Choroid plexus epithelial cell (primary cell): ENCODE measurements at regions not wholly inside any gene's neighbourhood (a gene's known extent, or its start where the extent isn't known, plus 50 kb on each side); places are given as distances from the start of the nearest gene placed in this dataset.
"Not testable (repeated sequence)": the region's sequence is repeated elsewhere in the genome, so short reads cannot be mapped to it uniquely, and the experiment has no call there.

Source experiments
- DNase-seq: peaks from one replicate; pipeline ENCODE4 v3.0.0-alpha.2; 2010; ENCODE audit warnings: low read depth
- H3K4me3 ChIP-seq: 2 replicates; pipeline ENCODE4 v1.5.1; 2011; ENCODE audit warnings: low read depth, mild to moderate bottlenecking, control low read depth, low read length, moderate library complexity
- CTCF ChIP-seq: conservative IDR thresholded peaks from 2 replicates; pipeline ENCODE4 v1.5.1; 2011; ENCODE audit warnings: low read depth, mild to moderate bottlenecking, control low read depth, inconsistent platforms, low read length, moderate library complexity

GRCh38 chr2:221994926-221995325 is 303.9 kb downstream of the PAX3 start:
- no peak overlapping the region for H3K4me3 ChIP-seq
- TF ChIP-seq CTCF, result no peak
- DNase-seq, result no peak

- DNase-seq, H3K4me3 ChIP-seq: not testable (repeated sequence)
These were observed 314.4 kb downstream of the PAX3 start for GRCh38 chr2:221984376-221984775.

- H3K4me3 ChIP-seq, result no peak overlapping the region
- DNase-seq, result no peak
- TF ChIP-seq CTCF, result no peak
These were observed 316.8 kb downstream of the PAX3 start for GRCh38 chr2:221981912-221982470.

- no peak overlapping the region for H3K4me3 ChIP-seq
- TF ChIP-seq CTCF, result no peak
- no peak for DNase-seq
These were observed 323.6 kb downstream of the PAX3 start for GRCh38 chr2:221975151-221975550.

GRCh38 chr2:221973902-221974301 is 324.9 kb downstream of the PAX3 start:
- H3K4me3 ChIP-seq, result no peak overlapping the region
- TF ChIP-seq CTCF, result no peak
- DNase-seq, result no peak

- no peak for TF ChIP-seq CTCF
- H3K4me3 ChIP-seq, result no peak overlapping the region
- no peak for DNase-seq
These were observed 325.3 kb downstream of the PAX3 start for GRCh38 chr2:221973502-221973901.

- TF ChIP-seq CTCF, result no peak
- DNase-seq, result no peak
- H3K4me3 ChIP-seq, result no peak overlapping the region
These were observed 325.9 kb downstream of the PAX3 start for GRCh38 chr2:221972813-221973478.

GRCh38 chr2:221970389-221970788 is 328.4 kb downstream of the PAX3 start:
- DNase-seq, result no peak
- H3K4me3 ChIP-seq, result no peak overlapping the region
- TF ChIP-seq CTCF, result no peak
